ENCODE measurements at regions not wholly inside any gene's neighbourhood (a gene's known extent, or its start where the extent isn't known, plus 50 kb on each side); places are given as distances from the start of the nearest gene placed in this dataset.
A peak's percentile ranks its signal among the peaks of the same experiment; 100 is the strongest.
"Not testable (repeated sequence)": the region's sequence is repeated elsewhere in the genome, so short reads cannot be mapped to it uniquely, and the experiment has no call there.

- not testable (repeated sequence) for DNase-seq, ATAC-seq
These were observed 144.2 kb upstream of the PLGLB2 start for GRCh38 chr2:87603418-87604278.

- not testable (repeated sequence) for DNase-seq, ATAC-seq
These were observed 143.5 kb upstream of the PLGLB2 start for GRCh38 chr2:87604279-87604818.

GRCh38 chr2:87604980-87605379, 142.9 kb upstream of the PLGLB2 start:
- ATAC-seq, DNase-seq: not testable (repeated sequence)

DNA sequence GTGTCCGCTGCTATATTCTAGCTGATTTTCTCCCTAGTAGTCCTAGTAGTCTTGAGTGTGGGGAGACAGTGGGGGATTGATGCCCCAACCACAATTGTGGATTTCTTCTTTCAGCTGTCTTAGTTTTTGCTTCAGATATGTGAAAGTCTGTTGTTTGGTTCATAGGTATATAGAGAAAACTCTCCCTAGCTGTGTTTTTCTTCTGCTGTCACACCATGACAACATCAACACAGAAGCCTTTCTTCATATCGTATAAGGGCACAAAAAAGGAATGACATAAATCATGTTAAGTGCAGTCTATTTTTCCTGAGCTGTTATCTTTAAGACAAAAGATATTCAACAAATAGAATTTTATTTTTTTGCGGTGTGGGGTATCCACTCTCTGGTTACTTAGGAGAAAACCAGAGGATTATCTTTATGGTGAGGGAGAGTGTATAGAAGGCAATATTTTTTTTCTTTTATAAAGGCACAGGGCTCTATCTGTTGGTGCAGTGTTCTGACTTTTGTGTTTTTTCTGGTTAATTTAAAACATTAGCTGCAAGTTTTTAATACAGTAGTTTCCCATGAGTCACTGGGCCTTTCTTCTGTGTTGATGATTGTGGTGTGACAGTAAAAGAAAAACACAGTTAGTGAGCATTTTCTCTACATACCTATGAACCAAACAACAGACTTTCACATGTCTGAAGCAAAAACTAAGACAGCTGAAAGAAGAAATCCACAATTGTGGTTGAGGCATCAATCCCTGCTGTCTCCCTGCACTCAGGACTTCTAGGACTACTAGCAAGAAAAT, 139.3 kb upstream of the PLGLB2 start:
- DNase-seq, ATAC-seq: not testable (repeated sequence)

DNA sequence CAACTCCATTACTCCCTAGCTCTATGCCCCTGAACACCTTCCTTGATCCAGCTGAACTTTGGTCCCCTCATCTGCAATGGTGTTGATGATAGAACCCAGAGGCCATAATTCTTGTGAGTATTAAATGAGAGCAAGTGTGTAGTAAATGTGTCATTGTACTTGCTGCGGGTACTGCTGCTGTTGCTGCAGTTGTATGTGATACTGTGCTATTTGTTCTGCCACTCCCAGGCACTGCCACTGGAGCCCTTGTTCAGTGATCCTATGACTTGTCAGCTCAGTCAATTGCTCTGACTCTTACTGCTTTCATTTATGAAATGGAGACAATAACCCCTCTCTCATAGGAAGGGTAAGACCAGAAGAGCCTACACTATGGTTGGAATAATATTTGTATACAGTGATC, 136.9 kb upstream of the PLGLB2 start:
- not testable (repeated sequence) for ATAC-seq, DNase-seq

DNA sequence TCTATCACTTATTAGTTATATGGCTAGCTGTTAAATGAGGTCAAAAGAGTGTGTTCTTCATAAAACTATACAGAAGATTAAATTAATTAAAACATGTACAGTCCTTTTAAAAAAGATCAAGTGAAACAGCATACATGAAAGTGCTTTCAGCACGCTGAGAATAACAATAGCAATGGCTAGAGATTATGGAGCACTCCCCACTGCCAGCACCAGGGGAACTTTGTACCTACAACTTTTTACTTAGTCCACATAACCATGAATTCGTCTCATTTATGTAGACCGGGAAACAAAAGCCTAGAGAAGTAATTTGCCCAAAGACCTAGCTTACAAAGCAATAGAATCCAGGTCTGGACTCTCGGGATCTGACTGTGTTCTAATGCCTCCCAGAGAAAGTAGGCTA, 136.5 kb upstream of the PLGLB2 start:
- not testable (repeated sequence) for ATAC-seq, DNase-seq

- not testable (repeated sequence) for ATAC-seq, DNase-seq
These were observed 135.9 kb upstream of the PLGLB2 start for GRCh38 chr2:87611956-87612355.

- not testable (repeated sequence) for ATAC-seq, DNase-seq
These were observed 133.0 kb upstream of the PLGLB2 start for GRCh38 chr2:87614829-87615434.

DNA sequence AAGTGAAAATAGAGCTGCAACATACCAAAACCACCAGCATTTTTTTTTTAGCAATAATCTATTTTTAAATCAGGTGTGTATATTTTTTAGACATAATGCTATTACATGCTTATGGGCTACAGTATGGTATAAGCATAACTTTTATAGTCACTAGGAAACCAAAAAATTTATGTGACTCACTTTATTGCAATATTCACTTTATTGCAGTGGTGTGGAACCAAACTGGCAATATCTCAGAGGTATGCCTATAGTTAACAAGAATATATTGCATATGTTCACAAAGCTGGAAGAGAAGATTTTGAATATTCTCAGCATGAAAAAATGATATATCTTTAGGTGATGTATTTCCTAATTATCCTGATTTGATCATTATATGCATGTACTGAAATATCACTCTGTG, 128.8 kb upstream of the PLGLB2 start:
- DNase-seq, ATAC-seq: not testable (repeated sequence)

GRCh38 chr2:87621139-87621538, 126.7 kb upstream of the PLGLB2 start:
- not testable (repeated sequence) for DNase-seq, ATAC-seq

- not testable (repeated sequence) for ATAC-seq, DNase-seq
These were observed 125.2 kb upstream of the PLGLB2 start for GRCh38 chr2:87622720-87623119.

DNA sequence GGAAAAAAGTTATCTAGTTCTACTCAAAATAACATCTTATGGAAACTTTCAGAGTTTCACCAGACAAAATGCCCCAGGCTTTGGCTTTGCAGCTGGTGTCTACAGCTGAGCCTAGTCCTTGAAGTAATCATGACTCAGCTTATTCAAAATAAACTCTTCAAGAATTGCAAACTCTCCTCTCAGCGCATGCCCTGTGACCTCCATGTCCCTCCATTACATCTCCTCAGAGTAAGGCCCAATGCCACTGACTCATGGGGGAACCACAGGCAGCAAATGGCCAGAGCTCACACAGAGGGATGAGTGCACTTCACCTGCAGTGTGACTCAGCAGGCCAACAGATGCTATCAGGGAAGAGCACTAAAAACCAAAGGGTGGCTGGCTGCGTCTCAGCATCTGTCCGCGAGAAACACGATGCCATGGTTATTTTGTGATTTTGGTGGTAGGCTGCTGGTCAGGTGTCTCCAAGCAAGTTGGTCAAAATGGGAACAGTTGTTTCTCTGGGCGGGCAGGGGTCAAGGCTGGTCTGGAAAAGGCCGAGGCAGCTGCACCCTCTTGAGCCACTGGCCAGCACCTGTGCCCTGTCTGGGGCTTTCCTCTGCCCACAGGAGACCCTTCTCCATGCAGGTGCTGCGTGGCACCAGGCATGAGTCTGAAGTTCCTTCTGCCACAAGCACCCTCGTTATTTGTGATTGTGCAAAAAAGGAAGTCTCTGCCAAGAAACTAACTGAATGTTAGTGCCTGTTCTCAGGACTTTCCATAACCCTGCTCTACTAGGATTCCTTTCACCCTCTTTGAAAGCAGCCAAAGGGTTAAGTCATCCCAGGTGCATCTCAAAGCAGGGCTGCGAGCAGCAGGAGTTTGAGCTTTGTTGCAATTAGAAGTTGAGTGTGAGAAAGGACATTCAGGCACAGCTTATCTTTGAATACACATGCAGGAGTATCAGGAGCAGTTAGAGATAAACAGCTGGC, 118.1 kb upstream of the PLGLB2 start:
- ATAC-seq (peak; percentile 53), DNase-seq (peak; percentile 39)

- peak; percentile 4 for ATAC-seq
- DNase-seq, result not testable (repeated sequence)
These were observed 117.0 kb upstream of the PLGLB2 start for GRCh38 chr2:87630892-87631291.

- peak; percentile 23 for DNase-seq
- ATAC-seq, result peak; percentile 51
These were observed 116.5 kb upstream of the PLGLB2 start for GRCh38 chr2:87631402-87631801.

- DNase-seq (peak; percentile 16), ATAC-seq (peak; percentile 54)
These were observed 114.5 kb upstream of the PLGLB2 start for GRCh38 chr2:87633287-87633963.

GRCh38 chr2:87634106-87634505, 113.8 kb upstream of the PLGLB2 start:
- DNase-seq (peak; percentile 27), ATAC-seq (peak; percentile 58)

- peak; percentile 25 for DNase-seq
- ATAC-seq, result peak; percentile 17
These were observed 112.8 kb upstream of the PLGLB2 start for GRCh38 chr2:87634971-87635650.

GRCh38 chr2:87636246-87636645, 111.6 kb upstream of the PLGLB2 start:
- ATAC-seq, DNase-seq: not testable (repeated sequence)

GRCh38 chr2:87636735-87637134, 111.2 kb upstream of the PLGLB2 start:
- not testable (repeated sequence) for DNase-seq, ATAC-seq
